ENCODE measurements at regions not wholly inside any gene's neighbourhood (a gene's known extent, or its start where the extent isn't known, plus 50 kb on each side); places are given as distances from the start of the nearest gene placed in this dataset.

- no peak for TF ChIP-seq CTCF (IDR thresholded peaks at IDR 0.05; ENCODE audit: borderline replicate concordance)
- Histone ChIP-seq H3K27ac (replicated peaks) (no peak overlapping the region), H3K27me3 (ENCODE audit: low read depth) (no peaks in the 10 kb centered on the region), H3K4me3 (no peak overlapping the region), H3K9me3 (replicated peaks) (no peaks in the 10 kb centered on the region), H3K4me1 (no peaks in the 10 kb centered on the region), H3K36me3 (no peaks in the 10 kb centered on the region)
- intact Hi-C loops (cut with micrococcal nuclease): no loop called here
- no peak for DNase-seq
Measured at GRCh38 chr4:136651932-136652331, 880.4 kb downstream of the PCDH18 start.

- no peak for DNase-seq
- Histone ChIP-seq H3K9me3 (replicated peaks) (no peaks in the 10 kb centered on the region), H3K4me3 (no peak overlapping the region), H3K36me3 (no peaks in the 10 kb centered on the region), H3K27me3 (ENCODE audit: low read depth) (no peaks in the 10 kb centered on the region), H3K4me1 (no peaks in the 10 kb centered on the region), H3K27ac (replicated peaks) (no peak overlapping the region)
- TF ChIP-seq CTCF (IDR thresholded peaks at IDR 0.05; ENCODE audit: borderline replicate concordance): no peak
- intact Hi-C loops (cut with micrococcal nuclease): no loop called here
Measured at GRCh38 chr4:136651278-136651667, 881.0 kb downstream of the PCDH18 start.

- Histone ChIP-seq H3K4me3 (no peak overlapping the region), H3K27ac (replicated peaks) (no peak overlapping the region), H3K36me3 (no peaks in the 10 kb centered on the region), H3K9me3 (replicated peaks) (no peaks in the 10 kb centered on the region), H3K27me3 (ENCODE audit: low read depth) (no peaks in the 10 kb centered on the region), H3K4me1 (no peaks in the 10 kb centered on the region)
- no peak for TF ChIP-seq CTCF (IDR thresholded peaks at IDR 0.05; ENCODE audit: borderline replicate concordance)
- DNase-seq: no peak
- intact Hi-C loops (cut with micrococcal nuclease): no loop called here
Measured at GRCh38 chr4:136650541-136651277, 881.6 kb downstream of the PCDH18 start.

- TF ChIP-seq CTCF (IDR thresholded peaks at IDR 0.05; ENCODE audit: borderline replicate concordance): no peak
- Histone ChIP-seq H3K36me3 (no peaks in the 10 kb centered on the region), H3K27ac (replicated peaks) (no peak overlapping the region), H3K9me3 (replicated peaks) (no peaks in the 10 kb centered on the region), H3K4me3 (no peak overlapping the region), H3K27me3 (ENCODE audit: low read depth) (no peaks in the 10 kb centered on the region), H3K4me1 (no peaks in the 10 kb centered on the region)
- intact Hi-C loops (cut with micrococcal nuclease): no loop called here
- no peak for DNase-seq
Measured at GRCh38 chr4:136644279-136644678, 888.0 kb downstream of the PCDH18 start.

GRCh38 chr4:136643416-136643815 lies 888.9 kb downstream of the PCDH18 start:
- Histone ChIP-seq H3K4me3 (no peak overlapping the region), H3K27ac (replicated peaks) (no peak overlapping the region), H3K36me3 (no peaks in the 10 kb centered on the region), H3K4me1 (no peaks in the 10 kb centered on the region), H3K9me3 (replicated peaks) (no peaks in the 10 kb centered on the region), H3K27me3 (ENCODE audit: low read depth) (no peaks in the 10 kb centered on the region)
- no peak for DNase-seq
- TF ChIP-seq CTCF (IDR thresholded peaks at IDR 0.05; ENCODE audit: borderline replicate concordance): no peak
- intact Hi-C loops (cut with micrococcal nuclease): no loop called here
